ENCODE measurements at regions not wholly inside any gene's neighbourhood (a gene's known extent, or its start where the extent isn't known, plus 50 kb on each side); places are given as distances from the start of the nearest gene placed in this dataset.

DNA sequence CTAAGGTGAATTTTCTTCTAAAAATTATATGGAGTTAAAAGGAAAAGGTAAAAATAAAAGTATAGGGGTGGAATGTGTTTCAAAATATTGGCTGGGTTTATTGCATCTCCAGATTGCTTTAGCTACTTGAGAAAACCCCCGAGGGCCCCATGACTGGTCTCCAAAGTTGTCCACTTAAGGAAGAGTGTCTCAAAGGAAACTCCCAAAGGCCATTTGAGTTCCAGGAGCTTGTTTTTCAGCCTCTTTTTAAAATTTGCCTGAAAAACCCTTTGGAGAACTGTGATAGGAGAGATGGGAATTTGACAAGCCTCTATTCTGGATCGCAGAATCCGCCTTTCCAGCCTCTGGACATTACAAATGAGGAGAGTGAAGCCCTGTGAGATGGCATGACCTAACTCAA is 225.6 kb downstream of the ZNF326 start:
- TF ChIP-seq, protein P1, sequence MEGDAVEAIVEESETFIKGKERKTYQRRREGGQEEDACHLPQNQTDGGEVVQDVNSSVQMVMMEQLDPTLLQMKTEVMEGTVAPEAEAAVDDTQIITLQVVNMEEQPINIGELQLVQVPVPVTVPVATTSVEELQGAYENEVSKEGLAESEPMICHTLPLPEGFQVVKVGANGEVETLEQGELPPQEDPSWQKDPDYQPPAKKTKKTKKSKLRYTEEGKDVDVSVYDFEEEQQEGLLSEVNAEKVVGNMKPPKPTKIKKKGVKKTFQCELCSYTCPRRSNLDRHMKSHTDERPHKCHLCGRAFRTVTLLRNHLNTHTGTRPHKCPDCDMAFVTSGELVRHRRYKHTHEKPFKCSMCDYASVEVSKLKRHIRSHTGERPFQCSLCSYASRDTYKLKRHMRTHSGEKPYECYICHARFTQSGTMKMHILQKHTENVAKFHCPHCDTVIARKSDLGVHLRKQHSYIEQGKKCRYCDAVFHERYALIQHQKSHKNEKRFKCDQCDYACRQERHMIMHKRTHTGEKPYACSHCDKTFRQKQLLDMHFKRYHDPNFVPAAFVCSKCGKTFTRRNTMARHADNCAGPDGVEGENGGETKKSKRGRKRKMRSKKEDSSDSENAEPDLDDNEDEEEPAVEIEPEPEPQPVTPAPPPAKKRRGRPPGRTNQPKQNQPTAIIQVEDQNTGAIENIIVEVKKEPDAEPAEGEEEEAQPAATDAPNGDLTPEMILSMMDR (IDR thresholded peaks at IDR 0.05) = no peak
- no peak for TF ChIP-seq POLR2AphosphoS5 (IDR thresholded peaks at IDR 0.05)
- no peak for TF ChIP-seq POLR2A (IDR thresholded peaks at IDR 0.05)

Data from sigmoid colon (tissue), 4 donors.